ENCODE measurements at regions not wholly inside any gene's neighbourhood (a gene's known extent, or its start where the extent isn't known, plus 50 kb on each side); places are given as distances from the start of the nearest gene placed in this dataset.

GRCh38 chr18:40789286-40789685 lies 1165.7 kb upstream of the PIK3C3 start:
- TF ChIP-seq CTCF (IDR thresholded peaks at IDR 0.05) (no peak), EP300 (IDR thresholded peaks at IDR 0.05) (no peak)
